WTC11 (cell line): ENCODE measurements at regions not wholly inside any gene's neighbourhood (a gene's known extent, or its start where the extent isn't known, plus 50 kb on each side); places are given as distances from the start of the nearest gene placed in this dataset.

Experiments used
- ATAC-seq: fragments of 200-7000 bp; cut with Tn5 transposase; 2 replicates; pipeline ENCODE4 v1.10.0; 2021; ENCODE audit warnings: mild to moderate bottlenecking, moderate library complexity
- CTCF ChIA-PET: fragments of 300-600 bp; sonication (Branson Sonifier 250); formaldehyde crosslinking; loops from one replicate; lab custom pipeline; 2021; ENCODE audit warnings: antibody characterized with exemption; lab: Charles Lee
- POLR2A ChIA-PET: fragments of 350-600 bp; sonication (Branson Sonifier 250); formaldehyde crosslinking; loops from one replicate; lab custom pipeline; 2021; ENCODE audit warnings: antibody characterized with exemption; lab: Charles Lee
- DNase-seq: peaks from one replicate; pipeline ENCODE4 v3.0.0; 2021; ENCODE audit warnings: low spot score
- H3K27ac Mint-ChIP-seq: 2 replicates; pipeline ENCODE4 v1.8.0; 2021; ENCODE audit warnings: mixed read lengths
- H3K27me3 Mint-ChIP-seq: 2 replicates; pipeline ENCODE4 v1.8.0; 2021; ENCODE audit warnings: low read depth, mild to moderate bottlenecking, moderate library complexity, mixed read lengths
- H3K36me3 Mint-ChIP-seq: 2 replicates; pipeline ENCODE4 v1.8.0; 2021; ENCODE audit warnings: mixed read lengths
- H3K4me1 Mint-ChIP-seq: 2 replicates; pipeline ENCODE4 v1.8.0; 2022; ENCODE audit warnings: mixed read lengths
- H3K4me3 Mint-ChIP-seq: 2 replicates; pipeline ENCODE4 v1.8.0; 2021; ENCODE audit warnings: mild to moderate bottlenecking, moderate library complexity, mixed read lengths
- H3K9me3 Mint-ChIP-seq: 2 replicates; pipeline ENCODE4 v1.8.0; 2021; ENCODE audit warnings: mixed read lengths
- ARID4B ChIP-seq: sonication (generic); formaldehyde crosslinking; IDR thresholded peaks from 2 replicates; pipeline ENCODE4 v1.8.0; 2023; ENCODE audit warnings: missing genetic modification reagents, mild to moderate bottlenecking, borderline replicate concordance
- ATF1 ChIP-seq: sonication (generic); formaldehyde crosslinking; IDR thresholded peaks from 2 replicates; pipeline ENCODE4 v1.8.1; 2023; ENCODE audit warnings: mild to moderate bottlenecking, moderate library complexity, missing genetic modification reagents
- ATF2 ChIP-seq: sonication (generic); formaldehyde crosslinking; IDR thresholded peaks from 2 replicates; pipeline ENCODE4 v1.8.1; 2022; ENCODE audit warnings: low read depth, missing genetic modification reagents, borderline replicate concordance
- FOXJ3 ChIP-seq: sonication (generic); formaldehyde crosslinking; IDR thresholded peaks from 2 replicates; pipeline ENCODE4 v1.9.0; 2021; ENCODE audit warnings: missing genetic modification reagents, mild to moderate bottlenecking, borderline replicate concordance
- MYBL2 ChIP-seq: sonication (generic); formaldehyde crosslinking; IDR thresholded peaks from 2 replicates; pipeline ENCODE4 v1.8.1; 2023; ENCODE audit warnings: mild to moderate bottlenecking, moderate library complexity, missing genetic modification reagents
- NR3C1 ChIP-seq: sonication (generic); formaldehyde crosslinking; conservative IDR thresholded peaks from 2 replicates; pipeline ENCODE4 v1.8.1; 2023; ENCODE audit warnings: low read depth, mild to moderate bottlenecking, missing genetic modification reagents
- OVOL2 ChIP-seq: fragments of 250-450 bp; sonication (Bioruptor Pico); IDR thresholded peaks from 2 replicates; pipeline ENCODE4 v1.9.0; 2021; ENCODE audit warnings: mild to moderate bottlenecking, borderline replicate concordance
- PRDM15 ChIP-seq: sonication (generic); formaldehyde crosslinking; IDR thresholded peaks from 2 replicates; pipeline ENCODE4 v1.8.0; 2022; ENCODE audit warnings: missing genetic modification reagents
- PRRX2 ChIP-seq: fragments of 250-450 bp; sonication (Bioruptor Pico); IDR thresholded peaks from 2 replicates; pipeline ENCODE4 v1.8.0; 2021; ENCODE audit warnings: mild to moderate bottlenecking
- SOX15 ChIP-seq: fragments of 250-450 bp; sonication (Bioruptor Pico); IDR thresholded peaks from 2 replicates; pipeline ENCODE4 v1.9.0; 2021; ENCODE audit warnings: mild to moderate bottlenecking
- TCF7 ChIP-seq: sonication (generic); formaldehyde crosslinking; IDR thresholded peaks from 2 replicates; pipeline ENCODE4 v1.8.0; 2022; ENCODE audit warnings: mild to moderate bottlenecking, low read depth, missing genetic modification reagents, moderate library complexity
- TEAD4 ChIP-seq: sonication (generic); formaldehyde crosslinking; IDR thresholded peaks from 2 replicates; pipeline ENCODE4 v1.8.0; 2022; ENCODE audit warnings: mild to moderate bottlenecking, missing genetic modification reagents
- TP53 ChIP-seq: sonication (generic); formaldehyde crosslinking; IDR thresholded peaks from 2 replicates; pipeline ENCODE4 v1.8.1; 2023; ENCODE audit warnings: mild to moderate bottlenecking, missing genetic modification reagents
- USF2 ChIP-seq: sonication (generic); formaldehyde crosslinking; IDR thresholded peaks from 2 replicates; pipeline ENCODE4 v1.8.1; 2023; ENCODE audit warnings: mild to moderate bottlenecking, missing genetic modification reagents, moderate library complexity
- ZNF232 ChIP-seq: sonication (generic); formaldehyde crosslinking; IDR thresholded peaks from 2 replicates; pipeline ENCODE4 v1.8.0; 2022; ENCODE audit warnings: mild to moderate bottlenecking, missing genetic modification reagents
- ZNF416 ChIP-seq: fragments of 250-450 bp; sonication (Bioruptor Pico); IDR thresholded peaks from 2 replicates; pipeline ENCODE4 v1.9.0; 2021; ENCODE audit warnings: mild to moderate bottlenecking, inconsistent platforms
- TF ChIP-seq, protein P1 (sequence below): sonication (generic); formaldehyde crosslinking; IDR thresholded peaks from 2 replicates; pipeline ENCODE4 v1.8.0; 2022; ENCODE audit warnings: mild to moderate bottlenecking, missing genetic modification reagents
- TF ChIP-seq, protein P2 (sequence below): sonication (generic); formaldehyde crosslinking; IDR thresholded peaks from 2 replicates; pipeline ENCODE4 v1.8.1; 2022; ENCODE audit warnings: mild to moderate bottlenecking, missing genetic modification reagents, moderate library complexity, borderline replicate concordance
- TF ChIP-seq, protein P3 (sequence below): sonication (generic); formaldehyde crosslinking; IDR thresholded peaks from 2 replicates; pipeline ENCODE4 v1.8.1; 2023; ENCODE audit warnings: mild to moderate bottlenecking, missing genetic modification reagents

GRCh38 chr12:18818579-18819268, 80.8 kb downstream of the CAPZA3 start:
- DNase-seq, result no peak
- POLR2A ChIA-PET, result no interaction called here
- Mint-ChIP-seq H3K27ac (no peak overlapping the region), H3K4me3 (no peak overlapping the region), H3K4me1 (no peaks in the 10 kb centered on the region), H3K9me3 (no peaks in the 10 kb centered on the region), H3K27me3 (no peaks in the 10 kb centered on the region), H3K36me3 (no peaks in the 10 kb centered on the region)
- CTCF ChIA-PET, result no interaction called here
- TF ChIP-seq FOXJ3 (CRISPR knock-in tag) (no peak), NR3C1 (CRISPR knock-in tag) (no peak), ATF1 (CRISPR knock-in tag) (no peak), ZNF232 (CRISPR knock-in tag) (no peak), ATF2 (CRISPR knock-in tag) (no peak), SOX15 (CRISPR knock-in tag) (no peak), TCF7 (CRISPR knock-in tag) (no peak), OVOL2 (CRISPR knock-in tag) (no peak), USF2 (CRISPR knock-in tag) (no peak), ZNF416 (CRISPR knock-in tag) (no peak), MYBL2 (CRISPR knock-in tag) (no peak), TP53 (CRISPR knock-in tag) (no peak), TEAD4 (no peak), PRDM15 (no peak)
- TF ChIP-seq, protein P1, sequence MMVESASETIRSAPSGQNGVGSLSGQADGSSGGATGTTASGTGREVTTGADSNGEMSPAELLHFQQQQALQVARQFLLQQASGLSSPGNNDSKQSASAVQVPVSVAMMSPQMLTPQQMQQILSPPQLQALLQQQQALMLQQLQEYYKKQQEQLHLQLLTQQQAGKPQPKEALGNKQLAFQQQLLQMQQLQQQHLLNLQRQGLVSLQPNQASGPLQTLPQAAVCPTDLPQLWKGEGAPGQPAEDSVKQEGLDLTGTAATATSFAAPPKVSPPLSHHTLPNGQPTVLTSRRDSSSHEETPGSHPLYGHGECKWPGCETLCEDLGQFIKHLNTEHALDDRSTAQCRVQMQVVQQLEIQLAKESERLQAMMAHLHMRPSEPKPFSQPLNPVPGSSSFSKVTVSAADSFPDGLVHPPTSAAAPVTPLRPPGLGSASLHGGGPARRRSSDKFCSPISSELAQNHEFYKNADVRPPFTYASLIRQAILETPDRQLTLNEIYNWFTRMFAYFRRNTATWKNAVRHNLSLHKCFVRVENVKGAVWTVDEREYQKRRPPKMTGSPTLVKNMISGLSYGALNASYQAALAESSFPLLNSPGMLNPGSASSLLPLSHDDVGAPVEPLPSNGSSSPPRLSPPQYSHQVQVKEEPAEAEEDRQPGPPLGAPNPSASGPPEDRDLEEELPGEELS (CRISPR knock-in tag), result no peak
- no peak for ATAC-seq

DNA sequence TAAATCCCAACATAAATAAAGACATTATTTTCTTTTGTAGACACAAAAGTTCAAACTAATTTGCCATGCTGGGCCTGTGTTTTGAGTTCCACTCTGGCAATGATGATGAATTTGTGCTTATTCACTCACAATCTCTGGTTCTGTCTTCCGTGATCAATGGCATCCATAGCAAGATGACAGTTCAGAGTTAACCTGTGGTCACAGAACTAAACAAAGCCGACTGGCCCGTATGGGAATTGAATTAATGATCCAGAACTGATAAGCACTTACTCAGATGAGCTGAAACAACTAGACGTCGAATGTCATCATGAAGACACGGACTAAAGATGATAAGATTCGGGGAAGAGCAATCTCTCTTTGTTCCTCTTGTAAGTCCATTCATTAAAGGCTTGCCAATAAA, 81.6 kb downstream of the CAPZA3 start:
- no peak for ATAC-seq
- H3K4me3 Mint-ChIP-seq, result no peak overlapping the region
- no peaks in the 10 kb centered on the region for H3K27me3 Mint-ChIP-seq
- H3K4me1 Mint-ChIP-seq, result no peaks in the 10 kb centered on the region
- no peak overlapping the region for H3K27ac Mint-ChIP-seq
- H3K36me3 Mint-ChIP-seq, result no peaks in the 10 kb centered on the region
- ChIA-PET CTCF (no interaction called here), POLR2A (no interaction called here)
- DNase-seq, result no peak
- H3K9me3 Mint-ChIP-seq, result no peaks in the 10 kb centered on the region
- TF ChIP-seq, protein P2, sequence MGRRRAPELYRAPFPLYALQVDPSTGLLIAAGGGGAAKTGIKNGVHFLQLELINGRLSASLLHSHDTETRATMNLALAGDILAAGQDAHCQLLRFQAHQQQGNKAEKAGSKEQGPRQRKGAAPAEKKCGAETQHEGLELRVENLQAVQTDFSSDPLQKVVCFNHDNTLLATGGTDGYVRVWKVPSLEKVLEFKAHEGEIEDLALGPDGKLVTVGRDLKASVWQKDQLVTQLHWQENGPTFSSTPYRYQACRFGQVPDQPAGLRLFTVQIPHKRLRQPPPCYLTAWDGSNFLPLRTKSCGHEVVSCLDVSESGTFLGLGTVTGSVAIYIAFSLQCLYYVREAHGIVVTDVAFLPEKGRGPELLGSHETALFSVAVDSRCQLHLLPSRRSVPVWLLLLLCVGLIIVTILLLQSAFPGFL, result no peak
- TF ChIP-seq, protein P3, sequence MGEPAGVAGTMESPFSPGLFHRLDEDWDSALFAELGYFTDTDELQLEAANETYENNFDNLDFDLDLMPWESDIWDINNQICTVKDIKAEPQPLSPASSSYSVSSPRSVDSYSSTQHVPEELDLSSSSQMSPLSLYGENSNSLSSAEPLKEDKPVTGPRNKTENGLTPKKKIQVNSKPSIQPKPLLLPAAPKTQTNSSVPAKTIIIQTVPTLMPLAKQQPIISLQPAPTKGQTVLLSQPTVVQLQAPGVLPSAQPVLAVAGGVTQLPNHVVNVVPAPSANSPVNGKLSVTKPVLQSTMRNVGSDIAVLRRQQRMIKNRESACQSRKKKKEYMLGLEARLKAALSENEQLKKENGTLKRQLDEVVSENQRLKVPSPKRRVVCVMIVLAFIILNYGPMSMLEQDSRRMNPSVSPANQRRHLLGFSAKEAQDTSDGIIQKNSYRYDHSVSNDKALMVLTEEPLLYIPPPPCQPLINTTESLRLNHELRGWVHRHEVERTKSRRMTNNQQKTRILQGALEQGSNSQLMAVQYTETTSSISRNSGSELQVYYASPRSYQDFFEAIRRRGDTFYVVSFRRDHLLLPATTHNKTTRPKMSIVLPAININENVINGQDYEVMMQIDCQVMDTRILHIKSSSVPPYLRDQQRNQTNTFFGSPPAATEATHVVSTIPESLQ (CRISPR knock-in tag), result no peak
- no peak for TF ChIP-seq PRRX2 (CRISPR knock-in tag)
- TF ChIP-seq ARID4B, result no peak
